Testis (tissue), 2 donors: ENCODE measurements at regions not wholly inside any gene's neighbourhood (a gene's known extent, or its start where the extent isn't known, plus 50 kb on each side); places are given as distances from the start of the nearest gene placed in this dataset.

ENCODE experiments used
- CTCF ChIP-seq, 3 experiments: fragments of 450-650 bp in 2 of 3; fragments of 200-600 bp in 1 of 3; sonication (generic) in 1 of 3; IDR thresholded peaks; one replicate each; pipeline ENCODE4 v1.5.1; 2016 to 2019; ENCODE audit warnings: antibody characterized with exemption in 3 of 3, mild to moderate bottlenecking in 2 of 3, moderate library complexity in 1 of 3
- POLR2A ChIP-seq: fragments of 450-650 bp; IDR thresholded peaks from one replicate; pipeline ENCODE4 v1.6.1; 2017; ENCODE audit warnings: antibody characterized with exemption, mild to moderate bottlenecking, moderate library complexity

GRCh38 chr6:74834967-74835366 is 370.9 kb downstream of the COL12A1 start:
- no peak for TF ChIP-seq POLR2A
- TF ChIP-seq CTCF (IDR thresholded peaks at IDR 0.05) = no peak
